Esophagus squamous epithelium (tissue), 5 donors: ENCODE measurements at regions not wholly inside any gene's neighbourhood (a gene's known extent, or its start where the extent isn't known, plus 50 kb on each side); places are given as distances from the start of the nearest gene placed in this dataset.

Source experiments
- DNase-seq: peaks from one replicate; lab custom pipeline; 2025; lab: John Stamatoyannopoulos, UW
- H3K27ac ChIP-seq, 4 donors: fragments of 200-600 bp; sonication (generic); one replicate each; pipeline ENCODE4 v1.5.1; 2016 to 2019; ENCODE audit warnings: mild to moderate bottlenecking in 1 of 4
- H3K27me3 ChIP-seq, 4 donors: fragments of 200-600 bp; sonication (generic); 1 replicate in 3 of 4; 2 replicates in 1 of 4; pipeline versions ENCODE4 v1.5.1 to v1.6.0; 2017 to 2021; ENCODE audit warnings: antibody characterized with exemption in 1 of 4
- H3K36me3 ChIP-seq, 3 donors: fragments of 200-600 bp; sonication (generic); one replicate each; pipeline ENCODE4 v1.5.1; 2016 to 2019
- H3K4me1 ChIP-seq, 3 donors: fragments of 200-600 bp; sonication (generic); one replicate each; pipeline ENCODE4 v1.5.1; 2017 to 2019
- H3K4me3 ChIP-seq, 4 donors: fragments of 200-600 bp; sonication (generic); 1 replicate in 3 of 4; 2 replicates in 1 of 4; pipeline ENCODE4 v1.5.1; 2016 to 2019; ENCODE audit warnings: mild to moderate bottlenecking in 2 of 4, moderate library complexity in 1 of 4
- H3K9me3 ChIP-seq, 3 donors: fragments of 200-600 bp; sonication (generic); one replicate each; pipeline ENCODE4 v1.5.1; 2016 to 2019
- POLR2A ChIP-seq, 4 donors: fragments of 450-650 bp; IDR thresholded peaks; one replicate each; pipeline ENCODE4 v1.6.1; 2017; ENCODE audit warnings: antibody characterized with exemption in 4 of 4, mild to moderate bottlenecking in 4 of 4, moderate library complexity in 3 of 4
- WGBS, 2 donors: methylation state at CpG; one replicate each; pipeline ENCODE4 v1.1.5; 2018; 5-methylcytosine and 5-hydroxymethylcytosine counted together
- intact Hi-C: fragments of 100-400 bp; cut with DNase I; formaldehyde crosslinking; loops from one replicate; pipeline ENCODE4 v1.15.0; 2022
- TF ChIP-seq, protein P1 (sequence below), 6 experiments: fragments of 450-650 bp in 4 of 6; fragments of 200-600 bp in 2 of 6; sonication (generic) in 2 of 6; IDR thresholded peaks; one replicate each; pipeline ENCODE4 v1.5.1; 2016 to 2019; ENCODE audit warnings: antibody characterized with exemption in 6 of 6, mild to moderate bottlenecking in 4 of 6, moderate library complexity in 4 of 6
- donor health status: DM: yes; HTN: yes; CAD: no.

DNA sequence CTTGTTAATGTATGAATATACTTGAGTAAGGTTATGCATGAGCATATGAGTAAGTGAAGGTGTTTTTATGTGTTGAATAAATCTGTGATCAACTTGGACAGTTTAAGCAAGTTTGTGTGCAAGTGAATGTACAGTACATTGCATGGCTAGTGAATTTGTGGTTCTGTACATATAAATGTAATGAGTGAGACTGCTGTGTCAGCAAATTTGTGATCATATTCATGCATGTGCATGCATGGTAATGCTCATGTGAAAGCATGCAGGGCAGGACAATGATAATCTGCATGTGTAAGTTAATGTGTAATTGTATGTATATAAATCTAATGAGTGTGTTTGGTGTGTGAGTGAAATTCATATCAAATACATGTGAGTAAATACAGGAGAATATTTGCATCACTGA lies 188.5 kb downstream of the PWWP3B start:
- intact Hi-C loops = no loop called here
- no peaks in the 10 kb centered on the region for H3K4me1 ChIP-seq
- DNase-seq = no peak
- H3K9me3 ChIP-seq = no peaks in the 10 kb centered on the region
- TF ChIP-seq, protein P1, sequence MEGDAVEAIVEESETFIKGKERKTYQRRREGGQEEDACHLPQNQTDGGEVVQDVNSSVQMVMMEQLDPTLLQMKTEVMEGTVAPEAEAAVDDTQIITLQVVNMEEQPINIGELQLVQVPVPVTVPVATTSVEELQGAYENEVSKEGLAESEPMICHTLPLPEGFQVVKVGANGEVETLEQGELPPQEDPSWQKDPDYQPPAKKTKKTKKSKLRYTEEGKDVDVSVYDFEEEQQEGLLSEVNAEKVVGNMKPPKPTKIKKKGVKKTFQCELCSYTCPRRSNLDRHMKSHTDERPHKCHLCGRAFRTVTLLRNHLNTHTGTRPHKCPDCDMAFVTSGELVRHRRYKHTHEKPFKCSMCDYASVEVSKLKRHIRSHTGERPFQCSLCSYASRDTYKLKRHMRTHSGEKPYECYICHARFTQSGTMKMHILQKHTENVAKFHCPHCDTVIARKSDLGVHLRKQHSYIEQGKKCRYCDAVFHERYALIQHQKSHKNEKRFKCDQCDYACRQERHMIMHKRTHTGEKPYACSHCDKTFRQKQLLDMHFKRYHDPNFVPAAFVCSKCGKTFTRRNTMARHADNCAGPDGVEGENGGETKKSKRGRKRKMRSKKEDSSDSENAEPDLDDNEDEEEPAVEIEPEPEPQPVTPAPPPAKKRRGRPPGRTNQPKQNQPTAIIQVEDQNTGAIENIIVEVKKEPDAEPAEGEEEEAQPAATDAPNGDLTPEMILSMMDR (IDR thresholded peaks at IDR 0.05) = no peak
- no peak for TF ChIP-seq POLR2A (IDR thresholded peaks at IDR 0.05)
- H3K27me3 ChIP-seq = no peaks in the 10 kb centered on the region
- no peaks in the 10 kb centered on the region for H3K36me3 ChIP-seq
- H3K4me3 ChIP-seq = no peak overlapping the region
- no peak overlapping the region for H3K27ac ChIP-seq

DNA sequence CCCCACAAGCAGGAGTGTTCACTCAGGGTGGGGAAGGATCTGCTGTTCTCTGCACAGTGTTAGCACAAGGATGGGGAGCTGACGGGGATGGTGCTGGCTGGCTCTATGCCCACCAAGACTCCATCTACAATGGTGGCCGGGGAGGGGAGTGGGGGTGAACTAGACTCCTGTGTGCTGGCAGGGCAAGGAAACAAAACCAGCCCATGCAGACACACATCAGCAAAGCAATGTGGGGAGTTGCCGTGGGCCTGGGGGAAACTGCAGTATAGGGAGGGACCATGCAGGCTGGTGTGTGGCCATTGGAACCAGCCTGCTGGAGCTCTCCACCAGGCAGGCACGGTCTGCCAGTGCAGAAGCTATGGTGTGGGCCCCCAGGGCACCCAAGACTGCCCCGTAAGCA lies 195.1 kb downstream of the PWWP3B start:
- Histone ChIP-seq H3K36me3 (no peaks in the 10 kb centered on the region), H3K4me1 (no peaks in the 10 kb centered on the region), H3K9me3 (no peaks in the 10 kb centered on the region), H3K4me3 (no peak overlapping the region), H3K27ac (no peak overlapping the region), H3K27me3 (no peaks in the 10 kb centered on the region)
- no peak for DNase-seq
- WGBS, 2 donors = 95% methylated on average over 3 of the region's 5 CpGs; no CpG with 5 or more reads in 1 of the 2 donors
- intact Hi-C loops = no loop called here
- TF ChIP-seq, protein P1 (IDR thresholded peaks at IDR 0.05) = no peak
- no peak for TF ChIP-seq POLR2A (IDR thresholded peaks at IDR 0.05)

DNA sequence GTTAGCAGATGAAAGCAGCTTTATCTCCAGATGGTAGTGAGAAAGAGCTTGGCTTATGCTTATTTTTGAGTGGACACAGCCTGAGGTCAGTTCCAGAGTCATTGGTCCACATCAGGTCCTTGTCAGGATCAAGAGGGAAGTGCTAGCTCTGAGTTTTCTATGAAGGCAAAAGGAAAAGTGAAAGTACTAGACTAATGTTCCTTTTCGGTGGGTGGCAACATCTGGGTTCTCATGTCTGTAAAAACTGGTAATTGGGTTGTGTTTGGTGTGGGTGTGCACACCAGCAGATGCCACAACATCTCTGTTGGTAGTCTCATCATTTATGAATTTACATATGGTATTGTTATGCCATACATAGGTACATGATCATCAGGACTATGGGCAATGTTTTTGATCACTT lies 210.5 kb downstream of the PWWP3B start:
- DNase-seq = no peak
- WGBS, 2 donors = 44 to 64% methylated on average over 1 of the region's 1 CpG

DNA sequence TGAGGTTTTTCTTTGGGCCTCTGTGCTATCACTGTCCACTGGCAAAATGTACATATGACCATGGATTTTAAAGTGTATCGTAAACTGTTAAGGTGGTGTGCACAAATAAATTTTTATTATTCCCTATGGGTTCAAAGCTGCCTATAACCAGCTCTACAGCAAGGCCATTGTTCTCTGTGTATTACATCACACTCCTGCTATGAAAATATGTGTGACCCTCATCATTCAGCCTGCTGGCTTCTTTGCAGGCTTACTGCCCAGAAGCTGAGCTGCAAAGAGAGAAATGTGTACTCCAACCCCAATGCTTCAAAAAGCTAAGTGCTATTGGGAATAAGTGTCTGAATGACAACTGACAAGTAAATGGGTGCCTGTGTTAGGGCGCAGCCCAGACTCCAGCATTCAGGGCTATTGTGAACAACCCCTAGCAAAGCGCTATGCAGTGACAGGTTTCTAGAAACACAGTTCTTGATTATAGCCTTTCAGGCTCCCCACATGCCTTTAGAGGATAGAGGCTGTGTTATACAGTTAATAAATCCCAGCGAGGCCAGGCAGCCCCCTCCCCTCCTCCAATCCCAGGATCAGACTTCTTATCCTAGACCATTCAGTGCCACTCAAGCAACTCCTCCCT lies 220.4 kb upstream of the RADX start:
- WGBS, 2 donors = 51 to 64% methylated on average over 2 to 3 of the region's 4 CpGs

More for the DNA sequence above, 210.5 kb downstream of the PWWP3B start:
- intact Hi-C loops = no loop called here
- TF ChIP-seq, protein P1 (IDR thresholded peaks at IDR 0.05) = no peak
- no peak for TF ChIP-seq POLR2A (IDR thresholded peaks at IDR 0.05)
- Histone ChIP-seq H3K27ac (no peak overlapping the region), H3K4me1 (no peaks in the 10 kb centered on the region), H3K27me3 (no peaks in the 10 kb centered on the region), H3K36me3 (no peaks in the 10 kb centered on the region), H3K4me3 (no peak overlapping the region), H3K9me3 (no peaks in the 10 kb centered on the region)

DNA sequence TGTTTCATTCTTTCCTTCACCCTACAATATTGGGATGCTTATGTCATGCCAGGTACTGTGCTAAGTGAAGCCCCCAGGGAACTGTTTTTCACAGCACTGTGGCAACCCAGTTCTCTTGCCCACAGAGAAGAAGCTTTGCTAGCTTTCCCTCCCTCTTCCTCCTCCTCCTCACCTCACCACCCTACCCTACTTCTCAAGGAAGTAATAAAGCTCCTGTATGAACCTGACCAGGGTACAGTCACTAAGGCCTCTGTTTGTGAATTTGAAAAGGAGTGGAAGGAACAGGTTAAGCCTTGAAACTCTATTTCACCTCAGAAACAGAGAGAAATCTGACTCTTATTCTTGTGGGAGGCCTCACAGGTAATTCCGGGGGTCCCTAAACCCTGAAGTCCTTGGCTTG lies 219.4 kb upstream of the RADX start:
- TF ChIP-seq, protein P1 (IDR thresholded peaks at IDR 0.05) = no peak
- TF ChIP-seq POLR2A (IDR thresholded peaks at IDR 0.05) = no peak
- no peak overlapping the region for H3K27ac ChIP-seq
- H3K27me3 ChIP-seq = no peaks in the 10 kb centered on the region
- WGBS, 2 donors = 33 to 67% methylated on average over 1 of the region's 1 CpG
- H3K9me3 ChIP-seq = no peaks in the 10 kb centered on the region
- no peaks in the 10 kb centered on the region for H3K4me1 ChIP-seq
- no peaks in the 10 kb centered on the region for H3K36me3 ChIP-seq
- no peak overlapping the region for H3K4me3 ChIP-seq
- no peak for DNase-seq
- intact Hi-C loops = no loop called here

More for the DNA sequence above, 220.4 kb upstream of the RADX start:
- Histone ChIP-seq H3K27me3 (no peaks in the 10 kb centered on the region), H3K27ac (no peak overlapping the region), H3K36me3 (no peaks in the 10 kb centered on the region), H3K4me1 (no peaks in the 10 kb centered on the region), H3K9me3 (no peaks in the 10 kb centered on the region), H3K4me3 (no peak overlapping the region)
- DNase-seq = no peak
- intact Hi-C loops = no loop called here
- TF ChIP-seq, protein P1 (IDR thresholded peaks at IDR 0.05) = no peak
- no peak for TF ChIP-seq POLR2A (IDR thresholded peaks at IDR 0.05)
